ENCODE measurements at regions not wholly inside any gene's neighbourhood (a gene's known extent, or its start where the extent isn't known, plus 50 kb on each side); places are given as distances from the start of the nearest gene placed in this dataset.

DNA sequence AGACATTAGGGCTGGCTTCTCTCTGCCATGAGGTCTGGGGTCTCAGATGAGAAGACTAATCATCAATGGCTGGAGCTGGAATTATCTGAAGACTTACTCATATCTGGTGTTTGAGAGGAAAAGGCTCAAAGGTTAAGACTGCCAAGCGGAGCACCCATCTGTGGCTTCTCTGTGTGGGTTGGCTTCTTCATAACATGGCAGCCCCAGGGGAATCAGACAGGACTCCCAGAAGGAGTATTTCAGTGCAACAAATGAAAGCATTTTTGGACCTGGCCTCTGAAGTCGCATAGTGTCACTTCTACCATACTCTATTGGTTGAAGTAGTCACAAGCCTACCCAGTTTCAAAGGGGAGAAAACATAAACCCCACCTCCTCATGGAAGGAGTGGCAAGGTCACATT is 171.8 kb upstream of the KRR1 start:
- Histone ChIP-seq H3K36me3 (ENCODE audit: control insufficient read depth in 3 of 3, insufficient read depth in 3 of 3, low read length in 3 of 3) (no peaks in the 10 kb centered on the region), H3K27ac (ENCODE audit: low read depth, low read length) (no peak overlapping the region), H3K4me1 (ENCODE audit: control insufficient read depth in 3 of 3, insufficient read depth in 3 of 3, low read length in 3 of 3) (no peaks in the 10 kb centered on the region), H3K9ac (ENCODE audit: low read depth in 1 of 3, low read length in 3 of 3) (no peak overlapping the region), H3K9me3 (ENCODE audit: control insufficient read depth in 3 of 3, low read length in 3 of 3) (no peaks in the 10 kb centered on the region), H3K27me3 (ENCODE audit: control insufficient read depth in 3 of 3, insufficient read depth in 3 of 3, low read length in 3 of 3) (no peaks in the 10 kb centered on the region), H3K4me3 (ENCODE audit: low read length in 3 of 3) (no peak overlapping the region)

DNA sequence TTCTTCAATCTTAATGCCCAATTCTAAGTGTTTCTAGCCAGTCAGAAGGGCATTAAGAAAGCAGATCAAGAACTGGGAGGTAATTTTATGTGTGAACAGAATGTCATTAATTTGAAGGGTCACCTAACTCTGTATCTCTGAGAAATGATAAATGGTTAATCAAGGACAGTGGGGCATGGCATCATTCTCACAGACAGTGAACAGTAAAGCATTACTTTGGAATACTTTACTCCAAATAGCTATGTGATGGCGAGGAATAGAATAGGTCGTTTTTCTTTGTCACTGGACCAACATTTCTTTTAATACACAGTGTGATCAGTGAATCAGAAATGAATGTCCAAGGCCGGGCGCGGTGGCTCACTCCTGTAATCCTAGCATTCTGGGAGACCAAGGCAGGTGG is 166.1 kb upstream of the KRR1 start:
- Histone ChIP-seq H3K9ac (ENCODE audit: low read depth in 1 of 3, low read length in 3 of 3) (no peak overlapping the region), H3K9me3 (ENCODE audit: control insufficient read depth in 3 of 3, low read length in 3 of 3) (no peaks in the 10 kb centered on the region), H3K4me1 (ENCODE audit: control insufficient read depth in 3 of 3, insufficient read depth in 3 of 3, low read length in 3 of 3) (no peaks in the 10 kb centered on the region), H3K36me3 (ENCODE audit: control insufficient read depth in 3 of 3, insufficient read depth in 3 of 3, low read length in 3 of 3) (no peaks in the 10 kb centered on the region), H3K27me3 (ENCODE audit: control insufficient read depth in 3 of 3, insufficient read depth in 3 of 3, low read length in 3 of 3) (no peaks in the 10 kb centered on the region), H3K27ac (ENCODE audit: low read depth, low read length) (no peak overlapping the region), H3K4me3 (ENCODE audit: low read length in 3 of 3) (no peak overlapping the region)

DNA sequence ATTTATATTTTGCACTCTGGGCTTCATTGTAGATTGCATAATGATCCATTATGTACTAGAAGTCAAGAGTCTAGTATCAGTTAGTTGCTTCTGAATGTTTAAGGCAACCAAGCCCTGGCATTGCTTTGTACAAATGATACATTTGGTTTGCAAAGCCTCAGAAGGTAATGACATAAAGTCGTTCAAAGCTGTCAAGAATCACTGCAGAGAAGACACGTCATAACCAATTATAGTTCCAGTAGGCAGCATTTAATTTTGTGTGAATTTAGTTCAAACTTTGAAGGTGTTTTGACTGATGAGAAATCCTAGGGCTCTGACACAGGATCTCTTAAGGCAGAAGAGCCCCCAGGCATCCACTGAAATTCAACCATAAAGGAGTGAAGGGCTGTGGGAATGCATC is 163.0 kb upstream of the KRR1 start:
- Histone ChIP-seq H3K27me3 (ENCODE audit: control insufficient read depth in 3 of 3, insufficient read depth in 3 of 3, low read length in 3 of 3) (no peaks in the 10 kb centered on the region), H3K4me3 (ENCODE audit: low read length in 3 of 3) (no peak overlapping the region), H3K9me3 (ENCODE audit: control insufficient read depth in 3 of 3, low read length in 3 of 3) (no peaks in the 10 kb centered on the region), H3K36me3 (ENCODE audit: control insufficient read depth in 3 of 3, insufficient read depth in 3 of 3, low read length in 3 of 3) (no peaks in the 10 kb centered on the region), H3K4me1 (ENCODE audit: control insufficient read depth in 3 of 3, insufficient read depth in 3 of 3, low read length in 3 of 3) (no peaks in the 10 kb centered on the region), H3K9ac (ENCODE audit: low read depth in 1 of 3, low read length in 3 of 3) (no peak overlapping the region), H3K27ac (ENCODE audit: low read depth, low read length) (no peak overlapping the region)

DNA sequence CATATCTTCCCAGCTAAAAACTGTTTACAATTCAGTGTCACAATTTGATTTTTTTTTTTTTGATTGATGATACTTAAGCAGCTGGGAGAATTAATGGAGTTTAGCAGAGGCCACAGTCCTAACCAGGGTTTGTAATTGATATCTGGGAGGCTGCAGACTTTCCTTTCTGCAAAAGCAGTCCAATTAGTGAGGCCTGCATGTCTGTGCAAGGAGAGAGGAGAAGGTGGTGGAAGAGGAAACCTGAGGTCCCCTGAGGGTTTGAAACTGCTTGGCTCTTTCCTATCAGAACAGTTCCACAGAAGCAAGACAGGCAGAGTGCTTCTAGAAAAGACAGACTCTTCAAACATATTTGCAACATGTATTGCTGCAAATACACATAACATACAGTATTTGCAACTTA is 160.8 kb upstream of the KRR1 start:
- no peaks in the 10 kb centered on the region for H3K9me3 ChIP-seq (ENCODE audit: control insufficient read depth in 3 of 3, low read length in 3 of 3)
- H3K4me3 ChIP-seq (ENCODE audit: low read length in 3 of 3) = no peak overlapping the region
- no peaks in the 10 kb centered on the region for H3K36me3 ChIP-seq (ENCODE audit: control insufficient read depth in 3 of 3, insufficient read depth in 3 of 3, low read length in 3 of 3)
- no peaks in the 10 kb centered on the region for H3K4me1 ChIP-seq (ENCODE audit: control insufficient read depth in 3 of 3, insufficient read depth in 3 of 3, low read length in 3 of 3)
- H3K27me3 ChIP-seq (ENCODE audit: control insufficient read depth in 3 of 3, insufficient read depth in 3 of 3, low read length in 3 of 3) = no peaks in the 10 kb centered on the region
- H3K27ac ChIP-seq (ENCODE audit: low read depth, low read length) = no peak overlapping the region
- H3K9ac ChIP-seq (ENCODE audit: low read depth in 1 of 3, low read length in 3 of 3) = no peak overlapping the region

DNA sequence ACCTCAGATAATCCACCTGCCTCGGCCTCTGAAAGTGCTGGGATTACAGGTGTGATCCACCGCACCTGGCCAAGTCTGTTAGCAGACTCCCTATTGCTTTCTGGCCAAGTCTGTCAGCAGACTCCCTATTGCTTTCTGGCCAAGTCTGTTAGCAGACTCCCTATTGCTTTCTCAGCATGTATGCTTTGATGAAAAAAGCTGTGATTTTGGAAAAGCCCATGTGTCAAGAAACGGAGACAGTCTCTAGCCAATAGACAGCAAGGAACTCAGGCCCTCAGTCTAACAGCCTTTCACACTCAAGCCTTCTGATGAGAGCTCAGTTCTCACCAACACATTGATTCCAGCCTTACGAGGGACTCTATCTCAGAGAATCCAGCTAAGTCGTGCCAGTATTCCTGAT is 158.8 kb upstream of the KRR1 start:
- Histone ChIP-seq H3K4me3 (ENCODE audit: low read length in 3 of 3) (no peak overlapping the region), H3K36me3 (ENCODE audit: control insufficient read depth in 3 of 3, insufficient read depth in 3 of 3, low read length in 3 of 3) (no peaks in the 10 kb centered on the region), H3K9me3 (ENCODE audit: control insufficient read depth in 3 of 3, low read length in 3 of 3) (no peaks in the 10 kb centered on the region), H3K27me3 (ENCODE audit: control insufficient read depth in 3 of 3, insufficient read depth in 3 of 3, low read length in 3 of 3) (no peaks in the 10 kb centered on the region), H3K27ac (ENCODE audit: low read depth, low read length) (no peak overlapping the region), H3K9ac (ENCODE audit: low read depth in 1 of 3, low read length in 3 of 3) (no peak overlapping the region), H3K4me1 (ENCODE audit: control insufficient read depth in 3 of 3, insufficient read depth in 3 of 3, low read length in 3 of 3) (no peaks in the 10 kb centered on the region)

DNA sequence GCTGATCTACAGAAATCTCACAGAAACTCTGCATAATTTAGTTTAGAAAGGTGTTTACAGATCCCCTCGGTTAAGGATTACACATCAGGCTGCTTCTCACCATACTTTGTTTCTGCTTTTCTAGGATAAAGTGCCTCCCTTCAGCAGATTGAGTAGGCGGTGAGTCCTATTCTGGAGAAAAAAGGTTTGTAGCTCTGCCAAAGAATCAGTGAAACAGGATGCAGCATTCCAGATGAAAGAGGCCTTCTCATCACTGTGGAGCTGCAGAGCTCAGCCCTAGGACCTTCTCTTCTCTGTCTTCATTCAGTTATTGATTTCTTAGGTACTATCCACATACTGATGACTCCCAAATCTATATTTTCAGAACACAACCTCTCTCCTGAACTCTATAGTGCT is 155.5 kb upstream of the KRR1 start:
- H3K27ac ChIP-seq (ENCODE audit: low read depth, low read length) = no peak overlapping the region
- H3K4me3 ChIP-seq (ENCODE audit: low read length in 3 of 3) = no peak overlapping the region
- H3K27me3 ChIP-seq (ENCODE audit: control insufficient read depth in 3 of 3, insufficient read depth in 3 of 3, low read length in 3 of 3) = no peaks in the 10 kb centered on the region
- no peak overlapping the region for H3K9ac ChIP-seq (ENCODE audit: low read depth in 1 of 3, low read length in 3 of 3)
- no peaks in the 10 kb centered on the region for H3K4me1 ChIP-seq (ENCODE audit: control insufficient read depth in 3 of 3, insufficient read depth in 3 of 3, low read length in 3 of 3)
- no peaks in the 10 kb centered on the region for H3K36me3 ChIP-seq (ENCODE audit: control insufficient read depth in 3 of 3, insufficient read depth in 3 of 3, low read length in 3 of 3)
- no peaks in the 10 kb centered on the region for H3K9me3 ChIP-seq (ENCODE audit: control insufficient read depth in 3 of 3, low read length in 3 of 3)

DNA sequence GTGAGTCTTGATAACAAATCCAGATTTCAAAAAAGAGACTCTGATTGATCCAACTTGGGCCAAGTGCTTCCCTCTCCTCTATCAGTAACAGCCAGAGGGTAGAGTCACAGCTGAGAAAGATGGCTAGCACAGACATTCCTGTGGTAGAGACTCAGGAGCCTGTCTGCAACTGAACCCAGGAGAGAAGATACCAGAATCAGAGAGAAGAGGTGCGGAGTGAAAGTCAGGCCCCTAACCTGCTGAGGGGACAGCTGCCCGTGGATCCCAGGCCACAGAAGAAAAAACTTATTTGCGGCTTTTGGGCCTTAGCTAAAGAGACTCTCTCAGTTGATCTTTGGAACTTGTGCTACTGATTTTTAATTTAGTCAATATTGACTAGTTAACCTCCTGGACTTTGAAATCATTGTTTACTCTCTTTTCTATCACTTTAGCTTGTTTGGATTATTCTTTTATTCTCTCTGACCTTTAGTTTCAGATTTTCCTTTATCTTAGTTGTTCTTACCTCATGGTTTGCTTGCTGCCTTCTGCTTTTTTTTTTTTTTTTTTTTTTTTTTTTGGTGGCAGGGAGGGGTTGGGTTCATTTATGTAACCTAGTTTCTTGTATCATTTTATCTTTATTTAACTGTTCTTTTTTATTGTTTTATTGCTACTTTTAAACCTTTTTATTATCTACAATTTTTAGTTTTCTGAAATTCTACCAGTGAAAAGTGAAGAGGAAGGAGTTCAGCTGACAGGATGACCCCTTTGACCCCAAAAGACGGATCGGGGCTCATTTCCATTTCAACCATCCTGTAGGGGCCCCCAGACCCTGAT is 154.9 kb upstream of the KRR1 start:
- Histone ChIP-seq H3K27ac (ENCODE audit: low read depth, low read length) (no peak overlapping the region), H3K36me3 (ENCODE audit: control insufficient read depth in 3 of 3, insufficient read depth in 3 of 3, low read length in 3 of 3) (no peaks in the 10 kb centered on the region), H3K9me3 (ENCODE audit: control insufficient read depth in 3 of 3, low read length in 3 of 3) (no peaks in the 10 kb centered on the region), H3K4me1 (ENCODE audit: control insufficient read depth in 3 of 3, insufficient read depth in 3 of 3, low read length in 3 of 3) (no peaks in the 10 kb centered on the region), H3K4me3 (ENCODE audit: low read length in 3 of 3) (no peak overlapping the region), H3K27me3 (ENCODE audit: control insufficient read depth in 3 of 3, insufficient read depth in 3 of 3, low read length in 3 of 3) (no peaks in the 10 kb centered on the region), H3K9ac (ENCODE audit: low read depth in 1 of 3, low read length in 3 of 3) (no peak overlapping the region)

DNA sequence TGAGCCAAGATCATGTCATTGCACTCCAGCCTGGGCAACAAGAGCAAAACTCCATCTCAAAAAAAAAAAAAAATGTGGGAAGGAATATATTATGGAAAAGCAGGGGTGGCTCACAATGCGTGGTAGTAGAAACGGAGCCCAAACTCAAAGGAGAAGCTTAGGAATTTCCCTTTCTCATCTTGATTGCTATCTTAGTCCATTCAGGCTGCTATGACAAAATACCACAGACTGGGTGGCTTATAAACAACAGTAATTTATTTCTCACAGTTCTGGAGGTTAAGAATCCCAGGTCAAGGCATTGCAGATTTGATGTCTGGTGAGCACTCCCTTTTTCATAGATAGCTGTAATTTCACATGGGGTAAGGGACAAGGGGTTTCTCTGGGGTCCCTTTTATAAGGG is 153.8 kb upstream of the KRR1 start:
- Histone ChIP-seq H3K9ac (ENCODE audit: low read depth in 1 of 3, low read length in 3 of 3) (no peak overlapping the region), H3K27me3 (ENCODE audit: control insufficient read depth in 3 of 3, insufficient read depth in 3 of 3, low read length in 3 of 3) (no peaks in the 10 kb centered on the region), H3K4me1 (ENCODE audit: control insufficient read depth in 3 of 3, insufficient read depth in 3 of 3, low read length in 3 of 3) (no peaks in the 10 kb centered on the region), H3K36me3 (ENCODE audit: control insufficient read depth in 3 of 3, insufficient read depth in 3 of 3, low read length in 3 of 3) (no peaks in the 10 kb centered on the region), H3K4me3 (ENCODE audit: low read length in 3 of 3) (no peak overlapping the region), H3K9me3 (ENCODE audit: control insufficient read depth in 3 of 3, low read length in 3 of 3) (no peaks in the 10 kb centered on the region), H3K27ac (ENCODE audit: low read depth, low read length) (no peak overlapping the region)

DNA sequence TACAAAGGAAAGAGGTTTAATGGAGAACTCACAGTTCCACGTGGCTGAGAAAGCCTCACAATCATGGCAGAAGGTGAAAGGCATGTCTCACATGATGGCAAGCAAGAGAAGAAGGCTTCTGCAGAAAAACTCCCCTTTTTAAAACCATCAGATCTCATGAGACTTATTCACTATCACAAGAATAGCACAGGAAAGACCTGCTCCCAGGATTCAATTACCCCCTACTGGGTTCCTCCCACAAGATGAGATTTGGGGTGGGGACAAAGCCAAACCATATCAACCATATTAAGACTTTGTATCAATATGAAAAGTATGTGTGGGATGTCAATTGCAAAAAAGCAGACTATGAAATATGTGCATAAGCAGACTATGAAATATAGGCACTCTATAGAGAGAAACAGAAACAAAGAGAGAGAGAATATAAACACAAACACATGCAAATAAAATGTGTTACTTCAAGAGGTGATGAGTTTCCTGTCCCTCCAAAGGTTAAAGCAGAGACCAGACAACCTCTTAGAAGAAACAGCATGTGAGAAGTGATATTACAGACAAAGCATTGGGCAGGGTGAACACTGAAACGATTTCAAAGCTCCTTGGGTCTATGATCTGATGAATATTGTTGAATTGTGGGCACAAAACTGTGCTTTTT is 151.2 kb upstream of the KRR1 start:
- Histone ChIP-seq H3K27me3 (ENCODE audit: control insufficient read depth in 3 of 3, insufficient read depth in 3 of 3, low read length in 3 of 3) (no peaks in the 10 kb centered on the region), H3K9ac (ENCODE audit: low read depth in 1 of 3, low read length in 3 of 3) (no peak overlapping the region), H3K36me3 (ENCODE audit: control insufficient read depth in 3 of 3, insufficient read depth in 3 of 3, low read length in 3 of 3) (no peaks in the 10 kb centered on the region), H3K4me1 (ENCODE audit: control insufficient read depth in 3 of 3, insufficient read depth in 3 of 3, low read length in 3 of 3) (no peaks in the 10 kb centered on the region), H3K9me3 (ENCODE audit: control insufficient read depth in 3 of 3, low read length in 3 of 3) (no peaks in the 10 kb centered on the region), H3K4me3 (ENCODE audit: low read length in 3 of 3) (no peak overlapping the region), H3K27ac (ENCODE audit: low read depth, low read length) (no peak overlapping the region)

DNA sequence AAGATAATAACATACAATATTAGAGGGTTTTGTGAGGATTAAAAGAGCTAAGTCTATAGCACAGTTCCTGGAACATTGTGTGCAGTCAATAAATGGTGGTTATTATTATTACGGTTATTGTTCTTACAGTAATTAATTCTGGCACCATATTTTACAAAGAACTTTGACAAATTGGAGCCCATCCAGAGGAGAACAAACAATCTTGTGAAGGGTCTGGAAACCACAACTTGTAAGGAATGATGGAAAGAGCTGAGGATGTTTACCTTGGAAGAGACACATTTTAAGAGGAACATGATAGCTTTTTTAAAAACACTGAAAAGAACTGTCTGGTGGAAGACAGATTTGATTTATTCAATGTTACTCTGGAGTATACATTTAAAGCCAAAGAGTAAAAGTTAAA is 150.5 kb upstream of the KRR1 start:
- H3K36me3 ChIP-seq (ENCODE audit: control insufficient read depth in 3 of 3, insufficient read depth in 3 of 3, low read length in 3 of 3) = no peaks in the 10 kb centered on the region
- no peak overlapping the region for H3K4me3 ChIP-seq (ENCODE audit: low read length in 3 of 3)
- H3K9ac ChIP-seq (ENCODE audit: low read depth in 1 of 3, low read length in 3 of 3) = no peak overlapping the region
- H3K9me3 ChIP-seq (ENCODE audit: control insufficient read depth in 3 of 3, low read length in 3 of 3) = no peaks in the 10 kb centered on the region
- no peaks in the 10 kb centered on the region for H3K4me1 ChIP-seq (ENCODE audit: control insufficient read depth in 3 of 3, insufficient read depth in 3 of 3, low read length in 3 of 3)
- H3K27ac ChIP-seq (ENCODE audit: low read depth, low read length) = no peak overlapping the region
- no peaks in the 10 kb centered on the region for H3K27me3 ChIP-seq (ENCODE audit: control insufficient read depth in 3 of 3, insufficient read depth in 3 of 3, low read length in 3 of 3)
